Upper lobe of left lung (tissue), 4 donors: ENCODE measurements at regions not wholly inside any gene's neighbourhood (a gene's known extent, or its start where the extent isn't known, plus 50 kb on each side); places are given as distances from the start of the nearest gene placed in this dataset.

ENCODE experiments used
- EP300 ChIP-seq, 4 donors: sonication (generic); formaldehyde crosslinking; IDR thresholded peaks; one replicate each; pipeline ENCODE4 v1.5.1; 2017; ENCODE audit warnings: antibody characterized with exemption in 4 of 4, control low read depth in 2 of 4
- POLR2A ChIP-seq, 4 donors: fragments of 450-650 bp; IDR thresholded peaks; one replicate each; pipeline ENCODE4 v1.5.1; 2016 to 2017; ENCODE audit warnings: antibody characterized with exemption in 4 of 4, mild to moderate bottlenecking in 2 of 4
- POLR2AphosphoS5 ChIP-seq, 2 donors: sonication (generic); formaldehyde crosslinking; IDR thresholded peaks; one replicate each; pipeline ENCODE4 v1.5.1; 2017; ENCODE audit warnings: antibody characterized with exemption in 2 of 2
- TF ChIP-seq, protein P1 (sequence below), 6 experiments: fragments of 450-650 bp in 4 of 6; fragments of 200-600 bp in 2 of 6; sonication (generic) in 2 of 6; IDR thresholded peaks; one replicate each; pipeline ENCODE4 v1.5.1; 2016 to 2019; ENCODE audit warnings: antibody characterized with exemption in 6 of 6

DNA sequence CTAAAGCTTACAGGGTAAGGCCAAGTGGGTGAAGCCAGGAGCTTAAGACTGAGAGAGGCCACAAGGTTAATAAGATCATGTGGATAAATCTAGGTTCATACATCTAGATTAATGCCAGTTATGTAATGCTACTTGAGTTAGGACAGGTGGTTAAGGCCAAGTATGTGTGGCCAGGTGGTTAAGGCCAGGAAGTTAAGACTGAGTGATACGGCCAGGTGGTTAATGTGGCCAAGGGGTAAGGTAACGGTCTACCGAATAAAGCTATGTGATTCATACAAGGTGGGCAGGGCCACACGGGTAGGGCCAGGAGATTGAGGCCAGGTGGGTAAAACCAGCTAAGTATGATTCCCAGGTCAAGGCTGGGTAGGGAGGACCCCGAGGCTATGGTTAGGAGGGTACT, 223.0 kb downstream of the TACR3 start:
- TF ChIP-seq, protein P1, sequence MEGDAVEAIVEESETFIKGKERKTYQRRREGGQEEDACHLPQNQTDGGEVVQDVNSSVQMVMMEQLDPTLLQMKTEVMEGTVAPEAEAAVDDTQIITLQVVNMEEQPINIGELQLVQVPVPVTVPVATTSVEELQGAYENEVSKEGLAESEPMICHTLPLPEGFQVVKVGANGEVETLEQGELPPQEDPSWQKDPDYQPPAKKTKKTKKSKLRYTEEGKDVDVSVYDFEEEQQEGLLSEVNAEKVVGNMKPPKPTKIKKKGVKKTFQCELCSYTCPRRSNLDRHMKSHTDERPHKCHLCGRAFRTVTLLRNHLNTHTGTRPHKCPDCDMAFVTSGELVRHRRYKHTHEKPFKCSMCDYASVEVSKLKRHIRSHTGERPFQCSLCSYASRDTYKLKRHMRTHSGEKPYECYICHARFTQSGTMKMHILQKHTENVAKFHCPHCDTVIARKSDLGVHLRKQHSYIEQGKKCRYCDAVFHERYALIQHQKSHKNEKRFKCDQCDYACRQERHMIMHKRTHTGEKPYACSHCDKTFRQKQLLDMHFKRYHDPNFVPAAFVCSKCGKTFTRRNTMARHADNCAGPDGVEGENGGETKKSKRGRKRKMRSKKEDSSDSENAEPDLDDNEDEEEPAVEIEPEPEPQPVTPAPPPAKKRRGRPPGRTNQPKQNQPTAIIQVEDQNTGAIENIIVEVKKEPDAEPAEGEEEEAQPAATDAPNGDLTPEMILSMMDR (IDR thresholded peaks at IDR 0.05), result no peak
- TF ChIP-seq POLR2A (IDR thresholded peaks at IDR 0.05), result no peak
- no peak for TF ChIP-seq POLR2AphosphoS5 (IDR thresholded peaks at IDR 0.05)
- TF ChIP-seq EP300 (IDR thresholded peaks at IDR 0.05), result no peak
